Breast epithelium (tissue), 3 donors: ENCODE measurements at regions not wholly inside any gene's neighbourhood (a gene's known extent, or its start where the extent isn't known, plus 50 kb on each side); places are given as distances from the start of the nearest gene placed in this dataset.

Source experiments
- CTCF ChIP-seq, 3 donors: fragments of 450-650 bp; IDR thresholded peaks; one replicate each; pipeline ENCODE4 v1.5.1; 2016 to 2017; ENCODE audit warnings: antibody characterized with exemption in 3 of 3, mild to moderate bottlenecking in 3 of 3, moderate library complexity in 3 of 3
- POLR2A ChIP-seq: fragments of 450-650 bp; IDR thresholded peaks from one replicate; pipeline ENCODE4 v1.6.1; 2016; ENCODE audit warnings: antibody characterized with exemption, mild to moderate bottlenecking, moderate library complexity
- POLR2AphosphoS5 ChIP-seq, 3 donors: sonication (generic); formaldehyde crosslinking; IDR thresholded peaks; one replicate each; pipeline ENCODE4 v1.6.1; 2017; ENCODE audit warnings: antibody characterized with exemption in 3 of 3

DNA sequence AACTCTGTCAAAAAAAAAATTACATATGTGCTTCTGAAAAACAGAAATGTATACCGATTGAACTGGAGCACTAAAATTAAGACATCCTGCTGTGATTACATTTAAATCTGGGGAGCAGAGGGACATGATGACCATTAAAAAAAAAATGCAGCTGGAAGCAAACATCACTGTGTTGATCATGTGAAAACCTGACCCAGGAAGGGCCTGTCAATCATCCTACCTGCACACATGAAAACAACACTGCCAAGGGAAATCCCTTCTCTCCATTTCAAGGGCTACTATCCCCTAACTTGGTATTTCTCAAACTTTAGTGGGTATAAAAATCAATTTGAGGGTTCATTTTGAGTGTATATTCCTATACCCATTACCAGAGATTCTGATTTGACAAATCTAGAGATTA, 719.9 kb upstream of the CBLB start:
- no peak for TF ChIP-seq CTCF (IDR thresholded peaks at IDR 0.05)
- TF ChIP-seq POLR2A, result no peak
- no peak for TF ChIP-seq POLR2AphosphoS5 (IDR thresholded peaks at IDR 0.05)
